ENCODE measurements at regions not wholly inside any gene's neighbourhood (a gene's known extent, or its start where the extent isn't known, plus 50 kb on each side); places are given as distances from the start of the nearest gene placed in this dataset.

DNA sequence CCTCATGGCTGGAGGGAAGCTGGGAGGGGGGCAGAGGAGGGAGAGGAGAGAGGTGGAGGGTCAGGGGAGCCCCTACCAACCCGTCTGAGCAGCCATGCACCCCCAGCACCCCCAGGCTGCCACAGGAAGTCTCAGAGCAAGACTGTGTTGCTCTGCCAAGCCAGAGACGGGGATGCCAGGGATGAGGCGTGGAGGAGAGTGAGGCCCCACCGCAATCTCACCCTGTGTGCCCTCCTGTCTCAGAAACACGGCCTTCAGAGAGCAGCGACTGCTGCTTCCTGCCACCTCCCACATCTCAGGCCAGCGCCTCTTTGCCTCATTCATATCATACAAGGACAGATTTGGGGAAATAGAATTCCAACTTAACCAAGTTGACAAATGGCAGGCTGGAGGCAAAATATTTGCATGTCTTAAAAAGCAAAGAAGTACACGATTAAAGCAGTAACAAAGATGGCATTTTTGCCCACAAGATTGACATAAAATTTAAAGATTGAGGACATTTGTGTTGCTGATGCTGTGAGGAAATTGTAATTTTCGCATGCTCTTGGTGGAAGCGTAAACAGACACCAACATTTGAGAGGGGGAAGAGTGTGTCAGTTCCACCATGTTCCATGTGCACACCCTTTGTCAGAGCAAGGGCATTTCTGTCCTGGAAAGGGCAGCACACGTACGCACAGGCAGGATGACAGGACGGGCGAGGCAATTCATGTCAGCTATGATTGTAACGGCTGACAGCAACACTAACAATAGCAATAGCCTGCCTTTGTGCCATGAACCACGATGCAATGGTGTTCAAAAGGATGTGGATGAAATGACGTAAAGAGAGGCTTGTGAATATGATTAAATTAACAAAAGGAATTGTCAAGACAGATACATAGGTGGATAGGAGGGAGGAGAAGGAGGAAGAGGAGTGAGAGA, 59.0 kb upstream of the BACE2 start:
- no peak overlapping the region for H3K4me3 ChIP-seq (ENCODE audit: low read length)

DNA sequence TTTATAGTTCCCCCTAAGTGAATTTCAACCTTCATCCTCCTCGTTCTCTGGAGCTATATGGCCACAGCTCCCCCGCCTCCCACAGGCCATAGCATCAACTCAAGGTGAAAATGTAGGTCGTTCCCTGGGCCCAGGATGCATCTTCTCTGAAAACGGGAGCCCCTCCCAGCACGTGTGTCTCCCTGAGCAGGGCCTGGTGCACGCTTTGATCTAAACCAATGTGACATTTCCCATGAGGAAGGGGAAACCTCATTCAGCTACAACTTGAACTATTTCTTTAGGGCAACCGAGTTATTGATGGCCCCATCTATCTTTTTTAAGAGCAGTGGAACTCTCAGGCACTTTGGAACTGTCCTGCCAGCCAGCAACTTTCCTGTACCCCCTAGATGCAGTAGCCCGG, 57.8 kb upstream of the BACE2 start:
- DNase-seq (ENCODE audit: low read depth, low spot score) = no peak
- H3K4me3 ChIP-seq (ENCODE audit: low read length) = no peak overlapping the region

More for the DNA sequence above, 59.0 kb upstream of the BACE2 start:
- DNase-seq (ENCODE audit: low read depth, low spot score) = no peak

DNA sequence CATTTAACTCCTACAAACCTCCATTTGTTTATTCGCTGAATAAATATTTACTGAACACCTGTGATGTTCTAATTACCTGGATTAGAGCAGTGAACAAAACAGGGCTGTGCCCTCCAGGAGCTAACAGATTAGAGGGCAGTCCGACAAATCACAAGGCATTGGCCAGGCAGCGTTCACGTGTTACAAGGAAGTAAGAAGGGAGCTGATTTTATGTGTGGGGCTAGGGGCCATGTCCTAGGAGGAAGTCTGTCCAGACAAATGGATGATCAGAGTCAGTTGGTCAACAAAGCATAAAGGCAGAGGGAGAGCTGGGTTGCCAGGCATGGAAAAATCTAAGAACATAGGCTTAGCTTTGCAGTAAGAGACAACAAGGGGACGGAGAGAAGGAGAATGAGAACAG, 57.3 kb upstream of the BACE2 start:
- H3K4me3 ChIP-seq (ENCODE audit: low read length) = no peak overlapping the region
- DNase-seq (ENCODE audit: low read depth, low spot score) = no peak

DNA sequence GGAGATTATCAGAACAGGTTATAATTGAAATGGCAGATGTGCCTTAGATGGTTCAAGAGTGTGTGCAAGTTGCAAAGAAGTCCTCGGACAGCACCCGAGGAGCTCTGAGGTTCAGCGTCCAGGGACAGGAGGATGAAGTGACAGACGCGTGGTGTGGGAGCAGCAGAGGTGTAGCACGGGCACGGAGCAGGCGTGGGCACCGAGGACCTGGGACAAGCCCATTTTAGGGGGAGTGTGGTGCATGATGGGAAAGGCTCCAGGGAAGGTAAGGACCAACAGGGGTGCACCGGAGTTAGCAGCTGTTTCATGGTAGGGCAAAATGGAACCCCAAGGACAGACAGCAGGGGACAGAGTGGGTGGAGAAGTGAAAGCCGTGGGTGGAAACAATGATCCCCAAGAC, 56.3 kb upstream of the BACE2 start:
- no peak for DNase-seq (ENCODE audit: low read depth, low spot score)
- no peak overlapping the region for H3K4me3 ChIP-seq (ENCODE audit: low read length)

GRCh38 chr21:41112740-41113692, 54.9 kb upstream of the BACE2 start:
- peak overlapping the region; percentile 43 for H3K4me3 ChIP-seq (ENCODE audit: low read length)
- peak; percentile 98 for DNase-seq (ENCODE audit: low read depth, low spot score)

DNA sequence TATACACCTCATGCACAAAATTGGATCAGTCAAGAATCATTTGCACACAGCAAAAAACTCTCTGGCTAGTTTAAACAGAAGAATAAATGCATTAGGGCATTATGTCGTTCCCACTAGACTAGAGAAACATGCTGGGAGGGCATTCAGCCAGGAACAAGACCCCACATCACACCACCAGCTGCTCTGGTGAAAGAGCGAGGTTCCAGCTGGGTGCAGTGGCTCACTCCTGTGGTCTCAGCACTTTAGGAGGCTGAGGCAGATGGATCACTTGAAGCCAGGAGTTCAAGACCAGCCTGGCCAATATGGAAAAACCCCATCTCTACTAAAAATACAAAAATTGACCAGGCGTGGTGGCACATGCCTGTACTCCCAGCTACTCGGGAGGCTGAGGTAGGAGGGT, 52.1 kb upstream of the BACE2 start:
- no peak for DNase-seq (ENCODE audit: low read depth, low spot score)
- H3K4me3 ChIP-seq (ENCODE audit: low read length) = no peak overlapping the region
